Transverse colon (tissue), 4 donors: ENCODE measurements at regions not wholly inside any gene's neighbourhood (a gene's known extent, or its start where the extent isn't known, plus 50 kb on each side); places are given as distances from the start of the nearest gene placed in this dataset.

Experiments used
- DNase-seq: peaks from one replicate; pipeline ENCODE4 v3.0.0-alpha.2; 2019
- H3K27ac ChIP-seq, 4 donors: fragments of 200-600 bp; sonication (generic); 2 replicates each; pipeline ENCODE4 v1.5.1; 2016 to 2018; ENCODE audit warnings: inconsistent platforms in 4 of 4
- H3K27me3 ChIP-seq: fragments of 200-600 bp; sonication (generic); 2 replicates; pipeline ENCODE4 v1.5.1; 2017; ENCODE audit warnings: inconsistent platforms
- H3K36me3 ChIP-seq, 4 donors: fragments of 200-600 bp; sonication (generic); 2 replicates each; pipeline ENCODE4 v1.5.1; 2017 to 2019; ENCODE audit warnings: inconsistent platforms in 4 of 4
- H3K4me1 ChIP-seq, 4 donors: fragments of 200-600 bp; sonication (generic); 2 replicates each; pipeline ENCODE4 v1.5.1; 2017 to 2020; ENCODE audit warnings: inconsistent platforms in 4 of 4
- H3K4me3 ChIP-seq, 4 donors: fragments of 200-600 bp; sonication (generic); 1 replicate in 1 of 4; 2 replicates in 3 of 4; pipeline versions ENCODE4 v1.5.1 to v1.6.1; 2017 to 2019; ENCODE audit warnings: inconsistent platforms in 4 of 4
- H3K9me3 ChIP-seq, 2 donors: fragments of 200-600 bp; sonication (generic); 2 replicates each; pipeline ENCODE4 v1.5.1; 2017 to 2019; ENCODE audit warnings: inconsistent platforms in 2 of 2
- EP300 ChIP-seq: sonication (generic); formaldehyde crosslinking; IDR thresholded peaks from one replicate; pipeline ENCODE4 v1.6.1; 2017; ENCODE audit warnings: antibody characterized with exemption, low read depth
- POLR2A ChIP-seq: fragments of 450-650 bp; IDR thresholded peaks from one replicate; pipeline ENCODE4 v1.6.1; 2016; ENCODE audit warnings: antibody characterized with exemption, mild to moderate bottlenecking, moderate library complexity
- POLR2AphosphoS5 ChIP-seq, 3 donors: sonication (generic); formaldehyde crosslinking; IDR thresholded peaks; one replicate each; pipeline ENCODE4 v1.6.1; 2016; ENCODE audit warnings: antibody characterized with exemption in 3 of 3
- WGBS, 2 donors: methylation state at CpG; one replicate each; pipeline ENCODE4 v1.1.5; 2018; ENCODE audit warnings: low coverage in 1 of 2; 5-methylcytosine and 5-hydroxymethylcytosine counted together
- in situ Hi-C, 4 donors: fragments of 200-750 bp; cut with MboI; loops; one replicate each; pipeline versions ENCODE4 v1.15.0 to v1.15.1; 2017; ENCODE audit warnings: low sequenced_read_pairs in 3 of 4, low pct_ligation_motif_present in 1 of 4, low pct_unique_long_range_greater_than_20kb in 1 of 4
- intact Hi-C: fragments of 100-400 bp; cut with DNase I; formaldehyde crosslinking; loops from one replicate; pipeline ENCODE4 v1.15.1; 2023; ENCODE audit warnings: low total_unique reads
- TF ChIP-seq, protein P1 (sequence below), 5 experiments: fragments of 200-600 bp in 3 of 5; fragments of 450-650 bp in 2 of 5; sonication (generic) in 3 of 5; IDR thresholded peaks; 1 replicate in 2 of 5; 2 replicates in 3 of 5; pipeline ENCODE4 v1.5.1; 2016 to 2017; ENCODE audit warnings: antibody characterized with exemption in 5 of 5, inconsistent platforms in 3 of 5, mild to moderate bottlenecking in 2 of 5, moderate library complexity in 1 of 5

DNA sequence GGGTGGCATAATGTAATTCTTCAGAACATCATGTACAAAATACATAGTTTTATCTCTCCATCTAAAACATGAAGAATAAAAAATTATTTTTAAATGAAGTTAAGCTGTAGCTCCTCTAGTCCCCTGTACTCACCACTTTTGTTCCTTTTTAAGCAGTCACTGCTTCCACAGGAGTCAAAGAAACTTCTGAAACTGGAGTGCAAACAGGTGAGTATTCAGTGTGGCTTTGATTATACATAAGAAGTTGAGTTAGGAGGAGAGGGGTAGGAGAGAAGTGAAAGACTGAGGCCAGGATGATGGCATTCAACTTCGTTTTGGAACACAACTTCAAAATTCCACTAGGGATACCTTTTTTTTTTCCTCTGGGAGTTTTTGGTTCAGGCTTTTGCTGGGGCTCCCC is 131.4 kb upstream of the CNTN1 start:
- Histone ChIP-seq H3K4me3 (no peak overlapping the region), H3K4me1 (no peaks in the 10 kb centered on the region), H3K9me3 (no peaks in the 10 kb centered on the region), H3K36me3 (no peaks in the 10 kb centered on the region), H3K27ac (no peak overlapping the region), H3K27me3 (no peaks in the 10 kb centered on the region)
- TF ChIP-seq POLR2AphosphoS5 (IDR thresholded peaks at IDR 0.05), result no peak
- TF ChIP-seq POLR2A, result no peak
- no peak for TF ChIP-seq EP300
- TF ChIP-seq, protein P1, sequence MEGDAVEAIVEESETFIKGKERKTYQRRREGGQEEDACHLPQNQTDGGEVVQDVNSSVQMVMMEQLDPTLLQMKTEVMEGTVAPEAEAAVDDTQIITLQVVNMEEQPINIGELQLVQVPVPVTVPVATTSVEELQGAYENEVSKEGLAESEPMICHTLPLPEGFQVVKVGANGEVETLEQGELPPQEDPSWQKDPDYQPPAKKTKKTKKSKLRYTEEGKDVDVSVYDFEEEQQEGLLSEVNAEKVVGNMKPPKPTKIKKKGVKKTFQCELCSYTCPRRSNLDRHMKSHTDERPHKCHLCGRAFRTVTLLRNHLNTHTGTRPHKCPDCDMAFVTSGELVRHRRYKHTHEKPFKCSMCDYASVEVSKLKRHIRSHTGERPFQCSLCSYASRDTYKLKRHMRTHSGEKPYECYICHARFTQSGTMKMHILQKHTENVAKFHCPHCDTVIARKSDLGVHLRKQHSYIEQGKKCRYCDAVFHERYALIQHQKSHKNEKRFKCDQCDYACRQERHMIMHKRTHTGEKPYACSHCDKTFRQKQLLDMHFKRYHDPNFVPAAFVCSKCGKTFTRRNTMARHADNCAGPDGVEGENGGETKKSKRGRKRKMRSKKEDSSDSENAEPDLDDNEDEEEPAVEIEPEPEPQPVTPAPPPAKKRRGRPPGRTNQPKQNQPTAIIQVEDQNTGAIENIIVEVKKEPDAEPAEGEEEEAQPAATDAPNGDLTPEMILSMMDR (IDR thresholded peaks at IDR 0.05), result no peak
- in situ Hi-C loops, result no loop called here
- WGBS, 2 donors, result 18 to 33% methylated on average over 1 of the region's 1 CpG
- DNase-seq, result no peak
- intact Hi-C loops, result no loop called here

DNA sequence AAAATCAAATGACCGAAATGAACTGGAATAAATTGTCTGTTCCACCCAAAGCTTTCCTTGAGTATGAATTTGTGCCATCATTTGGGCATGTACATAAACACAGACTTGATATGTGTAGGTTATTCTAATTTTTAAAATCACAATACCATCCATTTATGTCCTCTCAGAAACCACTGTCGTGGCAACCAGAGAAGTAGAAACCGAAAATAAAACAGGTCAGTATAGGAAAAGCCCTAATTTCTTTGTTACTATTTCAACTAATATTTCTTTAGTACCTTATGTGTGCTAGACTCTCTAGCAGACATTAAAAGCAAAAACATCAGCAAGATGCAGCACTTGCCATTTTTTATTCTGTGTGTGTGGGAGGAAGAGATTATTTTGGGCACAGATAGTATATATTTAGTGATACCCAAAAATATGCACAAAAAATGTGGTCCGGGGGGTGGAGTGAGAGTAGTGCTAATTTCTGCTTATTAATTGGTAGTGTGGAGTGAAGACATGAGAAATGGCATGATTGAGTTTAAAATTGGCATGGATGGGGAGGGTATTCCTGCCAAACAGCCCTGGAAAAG is 130.8 kb upstream of the CNTN1 start:
- Histone ChIP-seq H3K4me1 (no peaks in the 10 kb centered on the region), H3K36me3 (no peaks in the 10 kb centered on the region), H3K27ac (no peak overlapping the region), H3K4me3 (no peak overlapping the region), H3K27me3 (no peaks in the 10 kb centered on the region), H3K9me3 (no peaks in the 10 kb centered on the region)
- TF ChIP-seq EP300 (no peak), POLR2A (no peak), POLR2AphosphoS5 (IDR thresholded peaks at IDR 0.05) (no peak)
- TF ChIP-seq, protein P1 (IDR thresholded peaks at IDR 0.05), result no peak
- intact Hi-C loops, result no loop called here
- 53 to 72% methylated on average over 3 to 4 of the region's 4 CpGs for WGBS, 2 donors
- in situ Hi-C loops, result no loop called here
- no peak for DNase-seq

DNA sequence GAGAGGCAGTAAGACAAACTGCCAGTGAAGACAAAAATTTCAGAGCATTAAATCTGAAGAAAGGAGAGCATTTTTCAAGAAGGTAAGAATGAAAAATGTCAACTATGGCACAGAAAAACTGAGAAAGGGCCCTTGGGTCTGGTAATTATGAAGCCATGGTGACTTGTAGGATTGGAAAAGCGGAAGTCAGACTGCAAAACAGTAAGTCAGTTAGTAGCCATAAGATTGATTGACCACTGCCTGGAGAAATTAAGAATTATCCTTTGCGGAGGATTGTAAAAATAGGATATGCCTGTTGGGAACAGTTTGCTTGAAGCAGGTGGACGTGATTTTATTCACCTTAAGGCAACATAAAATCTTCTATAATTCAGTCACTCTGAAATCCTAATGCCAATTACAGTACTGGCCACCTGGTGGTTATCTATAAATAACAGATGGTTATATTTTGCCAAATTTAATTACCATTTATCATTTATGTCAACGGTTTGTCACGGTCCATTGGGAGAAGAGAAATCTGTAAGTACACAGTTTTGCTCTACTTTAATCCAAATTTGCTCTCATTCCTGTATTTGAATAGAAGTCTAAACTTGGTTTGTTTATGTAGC is 127.1 kb upstream of the CNTN1 start:
- intact Hi-C loops (no loop called here), in situ Hi-C loops (no loop called here)
- WGBS, 2 donors, result 73 to 84% methylated on average over 5 of the region's 5 CpGs
- no peak for TF ChIP-seq POLR2A
- TF ChIP-seq POLR2AphosphoS5 (IDR thresholded peaks at IDR 0.05), result no peak
- TF ChIP-seq, protein P1 (IDR thresholded peaks at IDR 0.05), result no peak
- TF ChIP-seq EP300, result no peak
- no peaks in the 10 kb centered on the region for H3K27me3 ChIP-seq
- no peaks in the 10 kb centered on the region for H3K36me3 ChIP-seq
- H3K4me1 ChIP-seq, result no peaks in the 10 kb centered on the region
- no peaks in the 10 kb centered on the region for H3K9me3 ChIP-seq
- no peak for DNase-seq
- H3K4me3 ChIP-seq, result no peak overlapping the region
- H3K27ac ChIP-seq, result no peak overlapping the region

DNA sequence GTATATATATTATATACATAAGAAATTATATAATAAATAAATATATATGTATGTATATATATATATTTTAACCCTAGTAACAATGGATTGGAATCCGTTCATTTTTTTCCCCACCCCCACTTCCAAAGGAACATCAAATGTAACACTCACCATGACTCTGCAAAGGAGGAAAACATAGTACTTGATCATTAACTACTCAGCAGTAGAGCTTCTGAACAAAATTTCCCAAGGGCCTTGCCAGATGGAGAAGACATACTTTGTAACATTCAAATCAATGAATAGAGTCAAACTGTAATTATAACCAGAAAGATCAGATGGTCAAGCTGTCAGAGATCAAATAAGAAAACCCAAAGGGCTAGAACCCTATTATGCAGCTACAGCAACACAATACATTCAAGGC is 126.0 kb upstream of the CNTN1 start:
- no peak overlapping the region for H3K4me3 ChIP-seq
- DNase-seq, result no peak
- in situ Hi-C loops, result no loop called here
- TF ChIP-seq POLR2AphosphoS5 (IDR thresholded peaks at IDR 0.05) (no peak), EP300 (no peak), POLR2A (no peak)
- TF ChIP-seq, protein P1 (IDR thresholded peaks at IDR 0.05), result no peak
- no peaks in the 10 kb centered on the region for H3K27me3 ChIP-seq
- H3K36me3 ChIP-seq, result no peaks in the 10 kb centered on the region
- H3K27ac ChIP-seq, result no peak overlapping the region
- 77 to 95% methylated on average over 1 of the region's 1 CpG for WGBS, 2 donors
- no peaks in the 10 kb centered on the region for H3K9me3 ChIP-seq
- intact Hi-C loops, result no loop called here
- no peaks in the 10 kb centered on the region for H3K4me1 ChIP-seq
